Kidney tubule cell (primary cell): ENCODE measurements at regions not wholly inside any gene's neighbourhood (a gene's known extent, or its start where the extent isn't known, plus 50 kb on each side); places are given as distances from the start of the nearest gene placed in this dataset.
"Not testable (repeated sequence)": the region's sequence is repeated elsewhere in the genome, so short reads cannot be mapped to it uniquely, and the experiment has no call there.

ENCODE experiments used
- DNase-seq: peaks from one replicate; pipeline ENCODE4 v3.0.0-alpha.2; 2018; ENCODE audit warnings: low spot score

- DNase-seq: no peak
These were observed 95.8 kb upstream of the SCAF8 start for GRCh38 chr6:154637392-154637791.

- DNase-seq: peak; percentile 44
These were observed 94.8 kb upstream of the SCAF8 start for GRCh38 chr6:154638369-154638768.

GRCh38 chr6:154639196-154639595, 94.0 kb upstream of the SCAF8 start:
- not testable (repeated sequence) for DNase-seq

- no peak for DNase-seq
These were observed 84.9 kb upstream of the SCAF8 start for GRCh38 chr6:154648188-154648887.

- no peak for DNase-seq
These were observed 84.4 kb upstream of the SCAF8 start for GRCh38 chr6:154648888-154649205.

GRCh38 chr6:154649721-154650120, 83.5 kb upstream of the SCAF8 start:
- DNase-seq: no peak

- no peak for DNase-seq
These were observed 82.9 kb upstream of the SCAF8 start for GRCh38 chr6:154650351-154650750.

GRCh38 chr6:154651656-154652055, 81.6 kb upstream of the SCAF8 start:
- no peak for DNase-seq

- DNase-seq: no peak
These were observed 79.8 kb upstream of the SCAF8 start for GRCh38 chr6:154653385-154653784.

GRCh38 chr6:154653853-154654252, 79.4 kb upstream of the SCAF8 start:
- DNase-seq: peak; percentile 97

- DNase-seq: no peak
These were observed 76.6 kb upstream of the SCAF8 start for GRCh38 chr6:154656660-154657059.

GRCh38 chr6:154661768-154662167, 71.4 kb upstream of the SCAF8 start:
- no peak for DNase-seq

GRCh38 chr6:154664287-154664686, 68.9 kb upstream of the SCAF8 start:
- no peak for DNase-seq

- DNase-seq: no peak
These were observed 65.1 kb upstream of the SCAF8 start for GRCh38 chr6:154668156-154668555.

- no peak for DNase-seq
These were observed 61.1 kb upstream of the SCAF8 start for GRCh38 chr6:154672086-154672485.

GRCh38 chr6:154673919-154674318, 59.3 kb upstream of the SCAF8 start:
- no peak for DNase-seq

- DNase-seq: peak; percentile 94
These were observed 57.6 kb upstream of the SCAF8 start for GRCh38 chr6:154675602-154676088.

GRCh38 chr6:154682633-154683125, 50.5 kb upstream of the SCAF8 start:
- DNase-seq: no peak
